Tibial nerve (tissue), 3 donors: ENCODE measurements at regions not wholly inside any gene's neighbourhood (a gene's known extent, or its start where the extent isn't known, plus 50 kb on each side); places are given as distances from the start of the nearest gene placed in this dataset.

Experiments used
- CTCF ChIP-seq, 5 experiments: fragments of 200-600 bp in 3 of 5; fragments of 450-650 bp in 2 of 5; sonication (generic) in 3 of 5; IDR thresholded peaks; one replicate each; pipeline ENCODE4 v1.5.1; 2016 to 2019; ENCODE audit warnings: antibody characterized with exemption in 5 of 5, mild to moderate bottlenecking in 3 of 5, moderate library complexity in 2 of 5
- POLR2A ChIP-seq, 2 donors: fragments of 450-650 bp; IDR thresholded peaks; one replicate each; pipeline ENCODE4 v1.6.1; 2017; ENCODE audit warnings: antibody characterized with exemption in 2 of 2, mild to moderate bottlenecking in 2 of 2, moderate library complexity in 2 of 2

DNA sequence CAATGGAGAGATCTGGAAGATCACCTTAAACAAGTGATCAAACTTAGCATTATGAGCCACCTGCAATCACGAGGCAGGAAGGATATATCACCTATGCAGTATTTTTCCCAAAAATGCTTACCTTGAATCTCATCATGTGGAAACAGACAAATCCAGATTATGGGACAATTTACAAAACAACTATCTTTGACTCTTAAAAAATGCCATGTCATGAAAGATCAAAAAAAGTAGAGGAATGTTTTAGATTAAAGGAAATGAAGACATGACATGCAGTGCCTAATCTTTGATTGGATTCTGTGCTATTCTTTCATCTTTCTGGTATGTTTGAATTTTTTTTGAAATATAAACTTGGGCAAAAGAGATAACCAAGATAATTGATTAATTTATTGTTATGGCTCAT, 95.9 kb downstream of the KPNA2 start:
- TF ChIP-seq POLR2A (IDR thresholded peaks at IDR 0.05) (no peak), CTCF (IDR thresholded peaks at IDR 0.05) (no peak)
